ENCODE measurements at regions not wholly inside any gene's neighbourhood (a gene's known extent, or its start where the extent isn't known, plus 50 kb on each side); places are given as distances from the start of the nearest gene placed in this dataset.

GRCh38 chr13:87792878-87793277, 121.7 kb downstream of the SLITRK5 start:
- Mint-ChIP-seq H3K27me3 (ENCODE audit: low read depth in 2 of 2) (no peaks in the 10 kb centered on the region), H3K36me3 (no peaks in the 10 kb centered on the region), H3K4me1 (no peaks in the 10 kb centered on the region), H3K9me3 (peaks cover 2 to 3% of the 10 kb centered on the region in 2 donors), H3K4me3 (no peak overlapping the region), H3K27ac (no peak overlapping the region)
- Histone ChIP-seq H3K9me3 (ENCODE audit: control insufficient read depth, insufficient read depth, low read length) (no peaks in the 10 kb centered on the region), H3K4me1 (ENCODE audit: control insufficient read depth, insufficient read depth, low read length) (no peaks in the 10 kb centered on the region), H3K36me3 (ENCODE audit: control insufficient read depth, insufficient read depth, low read length) (no peaks in the 10 kb centered on the region), H3K27ac (ENCODE audit: low read length) (no peak overlapping the region), H3K4me3 (ENCODE audit: low read length) (no peak overlapping the region), H3K27me3 (ENCODE audit: control insufficient read depth, insufficient read depth, low read length) (no peaks in the 10 kb centered on the region)
- intact Hi-C loops (cut with micrococcal nuclease), result no loop called here
- TF ChIP-seq CTCF (IDR thresholded peaks at IDR 0.05), result no peak
- ATAC-seq (no peak), DNase-seq (no peak)
- WGBS (ENCODE audit: insufficient coverage), result 82% methylated on average over 6 of the region's 6 CpGs

GRCh38 chr13:87798536-87798935, 127.4 kb downstream of the SLITRK5 start:
- H3K9me3 Mint-ChIP-seq, result peaks cover 0 to 4% of the 10 kb centered on the region in 2 donors
- TF ChIP-seq CTCF (IDR thresholded peaks at IDR 0.05), result no peak
- H3K9me3 ChIP-seq (ENCODE audit: control insufficient read depth, insufficient read depth, low read length), result no peaks in the 10 kb centered on the region
- H3K36me3 ChIP-seq (ENCODE audit: control insufficient read depth, insufficient read depth, low read length), result no peaks in the 10 kb centered on the region
- no peaks in the 10 kb centered on the region for H3K4me1 Mint-ChIP-seq
- no peak overlapping the region for H3K4me3 Mint-ChIP-seq
- no peaks in the 10 kb centered on the region for H3K27me3 Mint-ChIP-seq (ENCODE audit: low read depth in 2 of 2)
- no peaks in the 10 kb centered on the region for H3K27me3 ChIP-seq (ENCODE audit: control insufficient read depth, insufficient read depth, low read length)
- WGBS (ENCODE audit: insufficient coverage), result 67% methylated on average over 1 of the region's 2 CpGs
- ATAC-seq (no peak), DNase-seq (no peak)
- no peak overlapping the region for H3K27ac ChIP-seq (ENCODE audit: low read length)
- H3K27ac Mint-ChIP-seq, result no peak overlapping the region
- no peaks in the 10 kb centered on the region for H3K4me1 ChIP-seq (ENCODE audit: control insufficient read depth, insufficient read depth, low read length)
- intact Hi-C loops (cut with micrococcal nuclease), result no loop called here
- no peaks in the 10 kb centered on the region for H3K36me3 Mint-ChIP-seq
- no peak overlapping the region for H3K4me3 ChIP-seq (ENCODE audit: low read length)

GRCh38 chr13:87810391-87810801, 139.2 kb downstream of the SLITRK5 start:
- Histone ChIP-seq H3K27me3 (ENCODE audit: control insufficient read depth, insufficient read depth, low read length) (no peaks in the 10 kb centered on the region), H3K4me1 (ENCODE audit: control insufficient read depth, insufficient read depth, low read length) (no peaks in the 10 kb centered on the region), H3K4me3 (ENCODE audit: low read length) (no peak overlapping the region), H3K27ac (ENCODE audit: low read length) (no peak overlapping the region), H3K9me3 (ENCODE audit: control insufficient read depth, insufficient read depth, low read length) (peaks cover 4% of the 10 kb centered on the region), H3K36me3 (ENCODE audit: control insufficient read depth, insufficient read depth, low read length) (no peaks in the 10 kb centered on the region)
- peaks cover 0 to 3% of the 10 kb centered on the region in 2 donors for H3K27me3 Mint-ChIP-seq (ENCODE audit: low read depth in 2 of 2)
- no peak overlapping the region for H3K27ac Mint-ChIP-seq
- intact Hi-C loops (cut with micrococcal nuclease), result no loop called here
- no peak for TF ChIP-seq CTCF (IDR thresholded peaks at IDR 0.05)
- no peak overlapping the region for H3K4me3 Mint-ChIP-seq
- no peak for DNase-seq
- no peaks in the 10 kb centered on the region for H3K4me1 Mint-ChIP-seq
- WGBS (ENCODE audit: insufficient coverage), result 65% methylated on average over 13 of the region's 13 CpGs
- ATAC-seq, result no peak
- no peaks in the 10 kb centered on the region for H3K9me3 Mint-ChIP-seq
- H3K36me3 Mint-ChIP-seq, result no peaks in the 10 kb centered on the region

- Mint-ChIP-seq H3K27ac (no peak overlapping the region), H3K4me3 (no peak overlapping the region), H3K4me1 (no peaks in the 10 kb centered on the region), H3K27me3 (ENCODE audit: low read depth in 2 of 2) (peaks cover 0 to 3% of the 10 kb centered on the region in 2 donors), H3K36me3 (no peaks in the 10 kb centered on the region), H3K9me3 (no peaks in the 10 kb centered on the region)
- WGBS (ENCODE audit: insufficient coverage), result 82% methylated on average over 14 of the region's 14 CpGs
- no peak overlapping the region for H3K27ac ChIP-seq (ENCODE audit: low read length)
- no peak for TF ChIP-seq CTCF (IDR thresholded peaks at IDR 0.05)
- no peak overlapping the region for H3K4me3 ChIP-seq (ENCODE audit: low read length)
- intact Hi-C loops (cut with micrococcal nuclease), result no loop called here
- no peaks in the 10 kb centered on the region for H3K36me3 ChIP-seq (ENCODE audit: control insufficient read depth, insufficient read depth, low read length)
- H3K4me1 ChIP-seq (ENCODE audit: control insufficient read depth, insufficient read depth, low read length), result no peaks in the 10 kb centered on the region
- no peak for DNase-seq
- ATAC-seq, result no peak
- peaks cover 4% of the 10 kb centered on the region for H3K9me3 ChIP-seq (ENCODE audit: control insufficient read depth, insufficient read depth, low read length)
- H3K27me3 ChIP-seq (ENCODE audit: control insufficient read depth, insufficient read depth, low read length), result no peaks in the 10 kb centered on the region
These were observed 139.8 kb downstream of the SLITRK5 start for GRCh38 chr13:87810920-87811344.
